Neural crest cell (in vitro differentiated cells): ENCODE measurements at regions not wholly inside any gene's neighbourhood (a gene's known extent, or its start where the extent isn't known, plus 50 kb on each side); places are given as distances from the start of the nearest gene placed in this dataset.

Experiments used
- DNase-seq: peaks from one replicate; pipeline ENCODE4 v3.0.0; 2021; ENCODE audit warnings: low read depth, mixed read lengths, low spot score
- H3K27ac Mint-ChIP-seq: one replicate; pipeline ENCODE4 v1.8.0; 2021; ENCODE audit warnings: mild to moderate bottlenecking, mixed read lengths; ENCODE audit not compliant: unreplicated experiment
- H3K27me3 Mint-ChIP-seq: 2 replicates; pipeline ENCODE4 v1.8.0; 2021; ENCODE audit warnings: low read depth, mild to moderate bottlenecking, mixed read lengths
- H3K36me3 Mint-ChIP-seq: 2 replicates; pipeline ENCODE4 v1.8.0; 2021; ENCODE audit warnings: low read depth, mild to moderate bottlenecking, mixed read lengths
- H3K4me1 Mint-ChIP-seq: 2 replicates; pipeline ENCODE4 v1.8.0; 2021; ENCODE audit warnings: mixed read lengths
- H3K4me3 Mint-ChIP-seq: one replicate; pipeline ENCODE4 v1.8.0; 2021; ENCODE audit warnings: mild to moderate bottlenecking, mixed read lengths
- H3K9me3 Mint-ChIP-seq: 2 replicates; pipeline ENCODE4 v1.8.0; 2021; ENCODE audit warnings: mixed read lengths
- CTCF ChIP-seq: fragments of 200-600 bp; sonication (generic); conservative IDR thresholded peaks from 2 replicates; pipeline ENCODE4 v1.5.0; 2021; ENCODE audit warnings: antibody characterized with exemption, mild to moderate bottlenecking

GRCh38 chr1:30522031-30523004, 201.1 kb downstream of the MATN1 start:
- Mint-ChIP-seq H3K27ac (no peak overlapping the region), H3K27me3 (peaks cover 22% of the 10 kb centered on the region), H3K9me3 (no peaks in the 10 kb centered on the region), H3K4me1 (peaks cover 8% of the 10 kb centered on the region), H3K36me3 (no peaks in the 10 kb centered on the region), H3K4me3 (no peak overlapping the region)
- no peak for TF ChIP-seq CTCF
- no peak for DNase-seq

GRCh38 chr1:30521261-30521865, 202.0 kb downstream of the MATN1 start:
- DNase-seq, result no peak

GRCh38 chr1:30520476-30520875, 202.9 kb downstream of the MATN1 start:
- H3K9me3 Mint-ChIP-seq, result no peaks in the 10 kb centered on the region
- H3K27me3 Mint-ChIP-seq, result peaks cover 22% of the 10 kb centered on the region
- no peak overlapping the region for H3K27ac Mint-ChIP-seq
- no peaks in the 10 kb centered on the region for H3K36me3 Mint-ChIP-seq
- DNase-seq, result no peak
- TF ChIP-seq CTCF, result no peak
- no peak overlapping the region for H3K4me3 Mint-ChIP-seq
- H3K4me1 Mint-ChIP-seq, result peaks cover 17% of the 10 kb centered on the region

More at GRCh38 chr1:30521261-30521865, 202.0 kb downstream of the MATN1 start:
- no peak for TF ChIP-seq CTCF
- H3K4me1 Mint-ChIP-seq, result peaks cover 10% of the 10 kb centered on the region
- H3K27ac Mint-ChIP-seq, result no peak overlapping the region
- H3K27me3 Mint-ChIP-seq, result peaks cover 22% of the 10 kb centered on the region
- H3K4me3 Mint-ChIP-seq, result no peak overlapping the region
- H3K9me3 Mint-ChIP-seq, result no peaks in the 10 kb centered on the region
- no peaks in the 10 kb centered on the region for H3K36me3 Mint-ChIP-seq

GRCh38 chr1:30519201-30519763, 204.1 kb downstream of the MATN1 start:
- no peak for TF ChIP-seq CTCF
- Mint-ChIP-seq H3K4me3 (no peak overlapping the region), H3K36me3 (no peaks in the 10 kb centered on the region), H3K9me3 (no peaks in the 10 kb centered on the region), H3K4me1 (peaks cover 23% of the 10 kb centered on the region), H3K27ac (no peak overlapping the region), H3K27me3 (peaks cover 16% of the 10 kb centered on the region)
- DNase-seq, result no peak

GRCh38 chr1:30518696-30519095, 204.7 kb downstream of the MATN1 start:
- Mint-ChIP-seq H3K27ac (no peak overlapping the region), H3K4me1 (peaks cover 29% of the 10 kb centered on the region), H3K36me3 (no peaks in the 10 kb centered on the region), H3K4me3 (no peak overlapping the region), H3K9me3 (no peaks in the 10 kb centered on the region), H3K27me3 (peaks cover 16% of the 10 kb centered on the region)
- TF ChIP-seq CTCF, result no peak
- DNase-seq, result no peak
